OCI-LY7 (cell line): ENCODE measurements at regions not wholly inside any gene's neighbourhood (a gene's known extent, or its start where the extent isn't known, plus 50 kb on each side); places are given as distances from the start of the nearest gene placed in this dataset.
"Not testable (repeated sequence)": the region's sequence is repeated elsewhere in the genome, so short reads cannot be mapped to it uniquely, and the experiment has no call there.

Experiments used
- EZH2phosphoT487 ChIP-seq: fragments of 200-600 bp; sonication (generic); IDR thresholded peaks from 2 replicates; pipeline ENCODE4 v1.6.1; 2018; ENCODE audit warnings: low read depth, borderline replicate concordance, mild to moderate bottlenecking, mixed run types, antibody characterized with exemption, low read length, moderate library complexity, mixed read lengths
- TF ChIP-seq, protein P1 (sequence below): fragments of 200-600 bp; sonication (generic); conservative IDR thresholded peaks from 2 replicates; pipeline ENCODE4 v1.5.1; 2014; ENCODE audit warnings: mild to moderate bottlenecking, antibody characterized with exemption, low read length, moderate library complexity, mixed read lengths

DNA sequence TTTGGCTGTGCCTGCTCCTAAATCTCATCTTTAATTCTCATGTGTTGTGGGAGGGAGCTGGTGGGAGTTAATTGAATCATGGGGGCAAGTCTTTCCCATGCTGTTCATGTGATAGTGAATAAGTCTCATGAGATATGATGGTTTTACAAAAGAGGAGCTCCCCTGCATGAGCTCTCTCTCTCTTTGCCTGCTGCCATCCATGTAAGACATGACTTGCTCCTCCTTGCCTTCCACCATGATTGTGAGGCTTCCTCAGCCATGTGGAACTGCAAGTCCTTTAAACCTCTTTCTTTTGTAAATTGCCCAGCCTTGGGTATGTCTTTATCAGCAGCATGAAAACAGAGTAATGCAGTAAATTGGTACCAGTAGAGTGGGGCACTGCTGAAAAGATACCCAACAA, 110.6 kb upstream of the SYT10 start:
- TF ChIP-seq, protein P1, sequence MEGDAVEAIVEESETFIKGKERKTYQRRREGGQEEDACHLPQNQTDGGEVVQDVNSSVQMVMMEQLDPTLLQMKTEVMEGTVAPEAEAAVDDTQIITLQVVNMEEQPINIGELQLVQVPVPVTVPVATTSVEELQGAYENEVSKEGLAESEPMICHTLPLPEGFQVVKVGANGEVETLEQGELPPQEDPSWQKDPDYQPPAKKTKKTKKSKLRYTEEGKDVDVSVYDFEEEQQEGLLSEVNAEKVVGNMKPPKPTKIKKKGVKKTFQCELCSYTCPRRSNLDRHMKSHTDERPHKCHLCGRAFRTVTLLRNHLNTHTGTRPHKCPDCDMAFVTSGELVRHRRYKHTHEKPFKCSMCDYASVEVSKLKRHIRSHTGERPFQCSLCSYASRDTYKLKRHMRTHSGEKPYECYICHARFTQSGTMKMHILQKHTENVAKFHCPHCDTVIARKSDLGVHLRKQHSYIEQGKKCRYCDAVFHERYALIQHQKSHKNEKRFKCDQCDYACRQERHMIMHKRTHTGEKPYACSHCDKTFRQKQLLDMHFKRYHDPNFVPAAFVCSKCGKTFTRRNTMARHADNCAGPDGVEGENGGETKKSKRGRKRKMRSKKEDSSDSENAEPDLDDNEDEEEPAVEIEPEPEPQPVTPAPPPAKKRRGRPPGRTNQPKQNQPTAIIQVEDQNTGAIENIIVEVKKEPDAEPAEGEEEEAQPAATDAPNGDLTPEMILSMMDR = not testable (repeated sequence)
- TF ChIP-seq EZH2phosphoT487 = not testable (repeated sequence)
